ENCODE measurements at regions not wholly inside any gene's neighbourhood (a gene's known extent, or its start where the extent isn't known, plus 50 kb on each side); places are given as distances from the start of the nearest gene placed in this dataset.
"Not testable (repeated sequence)": the region's sequence is repeated elsewhere in the genome, so short reads cannot be mapped to it uniquely, and the experiment has no call there.

- no peak for DNase-seq
Observed at GRCh38 chr2:19098467-19099160, 259.8 kb downstream of the OSR1 start.

- DNase-seq: not testable (repeated sequence)
Observed at GRCh38 chr2:19089476-19089875, 268.9 kb downstream of the OSR1 start.

- peak; percentile 18 for DNase-seq
Observed at GRCh38 chr2:19086231-19086651, 272.2 kb downstream of the OSR1 start.

GRCh38 chr2:19078709-19079108 lies 279.7 kb downstream of the OSR1 start:
- DNase-seq: no peak

GRCh38 chr2:19073522-19073921 lies 284.9 kb downstream of the OSR1 start:
- DNase-seq: no peak

- no peak for DNase-seq
Observed at GRCh38 chr2:19072161-19072560, 286.3 kb downstream of the OSR1 start.

GRCh38 chr2:19070886-19071285 lies 287.5 kb downstream of the OSR1 start:
- no peak for DNase-seq

- DNase-seq: no peak
Observed at GRCh38 chr2:19068206-19068605, 290.2 kb downstream of the OSR1 start.

GRCh38 chr2:19062370-19062769 lies 296.1 kb downstream of the OSR1 start:
- no peak for DNase-seq

- no peak for DNase-seq
Observed at GRCh38 chr2:19059076-19059475, 299.3 kb downstream of the OSR1 start.

- no peak for DNase-seq
Observed at GRCh38 chr2:19051203-19051831, 307.1 kb downstream of the OSR1 start.

GRCh38 chr2:19050354-19050753 lies 308.1 kb downstream of the OSR1 start:
- no peak for DNase-seq

GRCh38 chr2:19048593-19049266 lies 309.7 kb downstream of the OSR1 start:
- peak; percentile 49 for DNase-seq

GRCh38 chr2:19046986-19047780 lies 311.2 kb downstream of the OSR1 start:
- no peak for DNase-seq

GRCh38 chr2:19045151-19045550 lies 313.3 kb downstream of the OSR1 start:
- DNase-seq: no peak

- no peak for DNase-seq
Observed at GRCh38 chr2:19043893-19044292, 314.5 kb downstream of the OSR1 start.

GRCh38 chr2:19041434-19042041 lies 316.9 kb downstream of the OSR1 start:
- DNase-seq: no peak

- DNase-seq: no peak
Observed at GRCh38 chr2:19038071-19039015, 320.1 kb downstream of the OSR1 start.

- DNase-seq: no peak
Observed at GRCh38 chr2:19036091-19036490, 322.3 kb downstream of the OSR1 start.

- no peak for DNase-seq
Observed at GRCh38 chr2:19035238-19035637, 323.2 kb downstream of the OSR1 start.

- no peak for DNase-seq
Observed at GRCh38 chr2:19033240-19033639, 325.2 kb downstream of the OSR1 start.

GRCh38 chr2:19031642-19032041 lies 326.8 kb downstream of the OSR1 start:
- no peak for DNase-seq
